ENCODE measurements at regions not wholly inside any gene's neighbourhood (a gene's known extent, or its start where the extent isn't known, plus 50 kb on each side); places are given as distances from the start of the nearest gene placed in this dataset.

- TF ChIP-seq, protein P1, sequence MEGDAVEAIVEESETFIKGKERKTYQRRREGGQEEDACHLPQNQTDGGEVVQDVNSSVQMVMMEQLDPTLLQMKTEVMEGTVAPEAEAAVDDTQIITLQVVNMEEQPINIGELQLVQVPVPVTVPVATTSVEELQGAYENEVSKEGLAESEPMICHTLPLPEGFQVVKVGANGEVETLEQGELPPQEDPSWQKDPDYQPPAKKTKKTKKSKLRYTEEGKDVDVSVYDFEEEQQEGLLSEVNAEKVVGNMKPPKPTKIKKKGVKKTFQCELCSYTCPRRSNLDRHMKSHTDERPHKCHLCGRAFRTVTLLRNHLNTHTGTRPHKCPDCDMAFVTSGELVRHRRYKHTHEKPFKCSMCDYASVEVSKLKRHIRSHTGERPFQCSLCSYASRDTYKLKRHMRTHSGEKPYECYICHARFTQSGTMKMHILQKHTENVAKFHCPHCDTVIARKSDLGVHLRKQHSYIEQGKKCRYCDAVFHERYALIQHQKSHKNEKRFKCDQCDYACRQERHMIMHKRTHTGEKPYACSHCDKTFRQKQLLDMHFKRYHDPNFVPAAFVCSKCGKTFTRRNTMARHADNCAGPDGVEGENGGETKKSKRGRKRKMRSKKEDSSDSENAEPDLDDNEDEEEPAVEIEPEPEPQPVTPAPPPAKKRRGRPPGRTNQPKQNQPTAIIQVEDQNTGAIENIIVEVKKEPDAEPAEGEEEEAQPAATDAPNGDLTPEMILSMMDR (IDR thresholded peaks at IDR 0.05): no peak
- no peak for TF ChIP-seq POLR2A (IDR thresholded peaks at IDR 0.05)
Measured at GRCh38 chr17:14919094-14919493, 346.0 kb downstream of the PMP22 start.

Measured in Peyer's patch (tissue), 4 donors.